OCI-LY7 (cell line): ENCODE measurements at regions not wholly inside any gene's neighbourhood (a gene's known extent, or its start where the extent isn't known, plus 50 kb on each side); places are given as distances from the start of the nearest gene placed in this dataset.

Experiments
- CTCF ChIP-seq: fragments of 200-600 bp; sonication (generic); conservative IDR thresholded peaks from 2 replicates; pipeline ENCODE4 v1.5.1; 2014; ENCODE audit warnings: mild to moderate bottlenecking, antibody characterized with exemption, low read length, moderate library complexity, mixed read lengths
- EZH2phosphoT487 ChIP-seq: fragments of 200-600 bp; sonication (generic); IDR thresholded peaks from 2 replicates; pipeline ENCODE4 v1.6.1; 2018; ENCODE audit warnings: low read depth, borderline replicate concordance, mild to moderate bottlenecking, mixed run types, antibody characterized with exemption, low read length, moderate library complexity, mixed read lengths

GRCh38 chr6:33521489-33522091 is 58.5 kb downstream of the BAK1 start:
- TF ChIP-seq CTCF (no peak), EZH2phosphoT487 (no peak)
